BLaER1 treated with 17β-estradiol and CSF1 and Interleukin-3, amounts not matched to agents 10 nM and 100 nM (cell line): ENCODE measurements at regions not wholly inside any gene's neighbourhood (a gene's known extent, or its start where the extent isn't known, plus 50 kb on each side); places are given as distances from the start of the nearest gene placed in this dataset.

ENCODE experiments used
- H3K27ac ChIP-seq, 11 experiments: shearing (Covaris generic); formaldehyde crosslinking; 2 replicates each; pipeline ENCODE4 v1.8.1; 2022
- H3K27me3 ChIP-seq, 11 experiments: shearing (Covaris generic); formaldehyde crosslinking; 2 replicates each; pipeline ENCODE4 v1.8.1; 2022
- H3K36me3 ChIP-seq, 11 experiments: shearing (Covaris generic); formaldehyde crosslinking; 2 replicates each; pipeline ENCODE4 v1.8.1; 2022
- H3K4me1 ChIP-seq, 10 experiments: shearing (Covaris generic); formaldehyde crosslinking; 2 replicates each; pipeline ENCODE4 v1.8.1; 2022
- H3K4me2 ChIP-seq, 11 experiments: shearing (Covaris generic); formaldehyde crosslinking; 2 replicates each; pipeline ENCODE4 v1.8.1; 2022
- H3K4me3 ChIP-seq, 10 experiments: shearing (Covaris generic); formaldehyde crosslinking; 2 replicates each; pipeline ENCODE4 v1.8.1; 2022
- H3K9ac ChIP-seq, 11 experiments: shearing (Covaris generic); formaldehyde crosslinking; 2 replicates each; pipeline ENCODE4 v1.8.1; 2022
- H3K9me3 ChIP-seq, 11 experiments: shearing (Covaris generic); formaldehyde crosslinking; replicated peaks in 1 of 11; 2 replicates each; pipeline ENCODE4 v1.8.1; 2022
- H4K20me1 ChIP-seq, 11 experiments: shearing (Covaris generic); formaldehyde crosslinking; 2 replicates each; pipeline ENCODE4 v1.8.1; 2022
- Cebpa-rat ChIP-seq, 11 experiments: shearing (Covaris generic); IDR thresholded peaks; 2 replicates each; pipeline ENCODE4 v1.8.1; 2022

- H3K9me3 ChIP-seq = no peaks in the 10 kb centered on the region
- no peaks in the 10 kb centered on the region for H3K27me3 ChIP-seq
- H3K27ac ChIP-seq = no peak overlapping the region
- no peak overlapping the region for H3K4me2 ChIP-seq
- H3K36me3 ChIP-seq = no peaks in the 10 kb centered on the region
- H4K20me1 ChIP-seq = no peaks in the 10 kb centered on the region
- no peak for TF ChIP-seq Cebpa-rat (IDR thresholded peaks at IDR 0.05)
- H3K4me1 ChIP-seq = no peaks in the 10 kb centered on the region
- H3K4me3 ChIP-seq = no peak overlapping the region
- H3K9ac ChIP-seq = no peak overlapping the region
Observed at GRCh38 chr18:73189718-73190117, 321.9 kb upstream of the NETO1 start.

GRCh38 chr18:73168236-73168635 lies 300.4 kb upstream of the NETO1 start:
- H3K4me3 ChIP-seq = no peak overlapping the region
- H3K4me1 ChIP-seq = no peaks in the 10 kb centered on the region
- no peaks in the 10 kb centered on the region for H4K20me1 ChIP-seq
- H3K27me3 ChIP-seq = no peaks in the 10 kb centered on the region
- H3K36me3 ChIP-seq = no peaks in the 10 kb centered on the region
- H3K27ac ChIP-seq = no peak overlapping the region
- TF ChIP-seq Cebpa-rat (IDR thresholded peaks at IDR 0.05) = no peak
- H3K9ac ChIP-seq = no peak overlapping the region
- H3K4me2 ChIP-seq = no peak overlapping the region
- peaks cover 0 to 6% (median 0%) of the 10 kb centered on the region in 11 experiments; a peak in 6 of 22 replicates for H3K9me3 ChIP-seq

GRCh38 chr18:73164430-73164829 lies 296.6 kb upstream of the NETO1 start:
- Histone ChIP-seq H3K4me2 (no peak overlapping the region), H3K4me1 (no peaks in the 10 kb centered on the region), H4K20me1 (no peaks in the 10 kb centered on the region)

GRCh38 chr18:73163236-73163635 lies 295.4 kb upstream of the NETO1 start:
- Histone ChIP-seq H3K27me3 (no peaks in the 10 kb centered on the region), H4K20me1 (no peaks in the 10 kb centered on the region), H3K4me1 (no peaks in the 10 kb centered on the region), H3K9ac (no peak overlapping the region), H3K36me3 (no peaks in the 10 kb centered on the region), H3K4me2 (no peak overlapping the region), H3K4me3 (no peak overlapping the region), H3K27ac (no peak overlapping the region), H3K9me3 (peaks cover 0 to 6% (median 0%) of the 10 kb centered on the region in 11 experiments; a peak in 6 of 22 replicates)
- TF ChIP-seq Cebpa-rat (IDR thresholded peaks at IDR 0.05) = no peak

More at GRCh38 chr18:73164430-73164829, 296.6 kb upstream of the NETO1 start:
- H3K9ac ChIP-seq = no peak overlapping the region
- peaks cover 0 to 6% (median 0%) of the 10 kb centered on the region in 11 experiments; a peak in 6 of 22 replicates for H3K9me3 ChIP-seq
- no peaks in the 10 kb centered on the region for H3K27me3 ChIP-seq
- no peak overlapping the region for H3K27ac ChIP-seq
- H3K36me3 ChIP-seq = no peaks in the 10 kb centered on the region
- H3K4me3 ChIP-seq = no peak overlapping the region
- TF ChIP-seq Cebpa-rat (IDR thresholded peaks at IDR 0.05) = no peak

- no peaks in the 10 kb centered on the region for H3K36me3 ChIP-seq
- no peak for TF ChIP-seq Cebpa-rat (IDR thresholded peaks at IDR 0.05)
- no peak overlapping the region for H3K27ac ChIP-seq
- no peaks in the 10 kb centered on the region for H3K4me1 ChIP-seq
- H3K9me3 ChIP-seq = peaks cover 0 to 3% (median 0%) of the 10 kb centered on the region in 11 experiments; a peak in 2 of 22 replicates
- no peak overlapping the region; a peak in 1 of 20 replicates for H3K4me3 ChIP-seq
- no peaks in the 10 kb centered on the region for H4K20me1 ChIP-seq
- no peak overlapping the region for H3K9ac ChIP-seq
- H3K27me3 ChIP-seq = no peaks in the 10 kb centered on the region
- H3K4me2 ChIP-seq = no peak overlapping the region
Observed at GRCh38 chr18:73156117-73156516, 288.3 kb upstream of the NETO1 start.

GRCh38 chr18:73153271-73153670 lies 285.5 kb upstream of the NETO1 start:
- H3K9me3 ChIP-seq = peaks cover 0 to 3% (median 0%) of the 10 kb centered on the region in 11 experiments; a peak in 2 of 22 replicates
- no peaks in the 10 kb centered on the region for H4K20me1 ChIP-seq
- no peak overlapping the region for H3K27ac ChIP-seq
- H3K4me2 ChIP-seq = no peak overlapping the region
- H3K36me3 ChIP-seq = no peaks in the 10 kb centered on the region
- no peaks in the 10 kb centered on the region for H3K27me3 ChIP-seq
- no peak for TF ChIP-seq Cebpa-rat (IDR thresholded peaks at IDR 0.05)
- H3K4me3 ChIP-seq = no peak overlapping the region
- no peak overlapping the region for H3K9ac ChIP-seq
- no peaks in the 10 kb centered on the region for H3K4me1 ChIP-seq

- no peak overlapping the region for H3K27ac ChIP-seq
- peaks cover 0 to 3% (median 0%) of the 10 kb centered on the region in 11 experiments; a peak in 2 of 22 replicates for H3K9me3 ChIP-seq
- no peak overlapping the region for H3K4me2 ChIP-seq
- no peaks in the 10 kb centered on the region for H3K27me3 ChIP-seq
- no peaks in the 10 kb centered on the region for H3K4me1 ChIP-seq
- H3K36me3 ChIP-seq = no peaks in the 10 kb centered on the region
- H3K9ac ChIP-seq = no peak overlapping the region
- H4K20me1 ChIP-seq = no peaks in the 10 kb centered on the region
- H3K4me3 ChIP-seq = no peak overlapping the region
- TF ChIP-seq Cebpa-rat (IDR thresholded peaks at IDR 0.05) = no peak
Observed at GRCh38 chr18:73151086-73151485, 283.3 kb upstream of the NETO1 start.

- Histone ChIP-seq H3K4me1 (no peaks in the 10 kb centered on the region), H3K9me3 (peaks cover 0 to 3% (median 0%) of the 10 kb centered on the region in 11 experiments; a peak in 2 of 22 replicates), H3K4me3 (no peak overlapping the region), H3K27ac (no peak overlapping the region), H4K20me1 (no peaks in the 10 kb centered on the region), H3K9ac (no peak overlapping the region), H3K36me3 (no peaks in the 10 kb centered on the region), H3K27me3 (no peaks in the 10 kb centered on the region), H3K4me2 (no peak overlapping the region)
- no peak for TF ChIP-seq Cebpa-rat (IDR thresholded peaks at IDR 0.05)
Observed at GRCh38 chr18:73150199-73150598, 282.4 kb upstream of the NETO1 start.

- no peak overlapping the region for H3K27ac ChIP-seq
- no peak for TF ChIP-seq Cebpa-rat (IDR thresholded peaks at IDR 0.05)
- H3K36me3 ChIP-seq = no peaks in the 10 kb centered on the region
- H3K4me2 ChIP-seq = no peak overlapping the region
- no peaks in the 10 kb centered on the region for H4K20me1 ChIP-seq
- H3K4me1 ChIP-seq = no peaks in the 10 kb centered on the region
- H3K27me3 ChIP-seq = no peaks in the 10 kb centered on the region
- no peaks in the 10 kb centered on the region for H3K9me3 ChIP-seq
- H3K9ac ChIP-seq = no peak overlapping the region
- no peak overlapping the region for H3K4me3 ChIP-seq
Observed at GRCh38 chr18:73147590-73147989, 279.8 kb upstream of the NETO1 start.

- no peak for TF ChIP-seq Cebpa-rat (IDR thresholded peaks at IDR 0.05)
- no peaks in the 10 kb centered on the region for H3K27me3 ChIP-seq
- H3K4me2 ChIP-seq = no peak overlapping the region
- no peak overlapping the region for H3K27ac ChIP-seq
- no peak overlapping the region for H3K4me3 ChIP-seq
- no peak overlapping the region for H3K9ac ChIP-seq
- H3K9me3 ChIP-seq = no peaks in the 10 kb centered on the region
- H3K36me3 ChIP-seq = no peaks in the 10 kb centered on the region
- no peaks in the 10 kb centered on the region for H4K20me1 ChIP-seq
- H3K4me1 ChIP-seq = no peaks in the 10 kb centered on the region
Observed at GRCh38 chr18:73144030-73144429, 276.2 kb upstream of the NETO1 start.
